Endothelial cell of umbilical vein (primary cell): ENCODE measurements at regions not wholly inside any gene's neighbourhood (a gene's known extent, or its start where the extent isn't known, plus 50 kb on each side); places are given as distances from the start of the nearest gene placed in this dataset.

Experiments
- BruUV-seq: library from RNA; stranded (reverse); fragments of 400-500 nt; replicated peaks from 2 replicates; lab custom pipeline; 2021; lab: Mats Ljungman, UMichigan
- CTCF ChIA-PET: fragments of 300-600, 350-600 bp; sonication (Branson Sonifier 250); formaldehyde crosslinking; loops from one replicate; lab custom pipeline; 2021; ENCODE audit warnings: antibody characterized with exemption, inconsistent platforms; lab: Charles Lee
- POLR2A ChIA-PET: fragments of 300-600, 350-600 bp; sonication (Branson Sonifier 250); formaldehyde crosslinking; loops from one replicate; lab custom pipeline; 2021; ENCODE audit warnings: antibody characterized with exemption, inconsistent platforms; lab: Charles Lee
- DNase-seq: peaks from one replicate; pipeline ENCODE4 v3.0.0-alpha.2; 2011; ENCODE audit warnings: low read depth, low spot score
- FAIRE-seq: peaks from 2 replicates; lab custom pipeline; 2011; peaks lifted over from hg19 to GRCh38; lab: Jason Lieb, UNC
- H2AFZ ChIP-seq: 2 replicates; pipeline ENCODE4 v1.6.0; 2012; ENCODE audit warnings: low read depth, low read length, control low read depth, inconsistent platforms
- H3K27ac ChIP-seq: 2 replicates; pipeline ENCODE4 v1.5.1; 2011; ENCODE audit warnings: low read depth, mild to moderate bottlenecking, control low read depth, low read length, moderate library complexity; ENCODE audit not compliant: insufficient read depth
- H3K27me3 ChIP-seq, 2 experiments: 2 replicates each; pipeline versions ENCODE4 v1.6.0 to v1.6.1; 2011; ENCODE audit warnings: low read length in 2 of 2, mixed read lengths in 1 of 2; ENCODE audit not compliant: control insufficient read depth in 2 of 2, insufficient read depth in 2 of 2
- H3K36me3 ChIP-seq, 2 experiments: 2 replicates in 1 of 2; 3 replicates in 1 of 2; pipeline ENCODE4 v1.5.1; 2011; ENCODE audit warnings: low read length in 2 of 2, mild to moderate bottlenecking in 1 of 2, moderate library complexity in 1 of 2; ENCODE audit not compliant: control insufficient read depth in 2 of 2, insufficient read depth in 2 of 2; ENCODE audit errors: extremely low read depth in 1 of 2
- H3K4me1 ChIP-seq: 3 replicates; pipeline ENCODE4 v1.5.1; 2011; ENCODE audit warnings: mild to moderate bottlenecking, low read length; ENCODE audit not compliant: control insufficient read depth, insufficient read depth; ENCODE audit errors: extremely low read depth
- H3K4me2 ChIP-seq: 2 replicates; pipeline ENCODE4 v1.6.1; 2011; ENCODE audit warnings: low read length, control low read depth, mixed read lengths; ENCODE audit not compliant: insufficient read depth
- H3K4me3 ChIP-seq, 3 experiments: fragments of 200-600 bp in 1 of 3; sonication (generic), shearing (Covaris generic) in 1 of 3; replicated peaks in 1 of 3; 2 replicates each; pipeline ENCODE4 v1.5.1; 2011 to 2016; ENCODE audit warnings: control low read depth in 3 of 3, low read length in 3 of 3, mild to moderate bottlenecking in 2 of 3, inconsistent platforms in 1 of 3, low read depth in 1 of 3, moderate library complexity in 1 of 3; ENCODE audit not compliant: insufficient read depth in 1 of 3
- H3K79me2 ChIP-seq: 2 replicates; pipeline ENCODE4 v1.6.0; 2012; ENCODE audit warnings: low read length, inconsistent platforms; ENCODE audit not compliant: control insufficient read depth, insufficient read depth
- H3K9ac ChIP-seq: replicated peaks from 2 replicates; pipeline ENCODE3; 2011; ENCODE audit warnings: low read length, control low read depth; ENCODE audit not compliant: insufficient read depth; ENCODE audit errors: extremely low read depth
- H3K9me1 ChIP-seq: replicated peaks from 3 replicates; pipeline ENCODE4 v1.6.0; 2011; ENCODE audit warnings: mild to moderate bottlenecking, low read length; ENCODE audit not compliant: control insufficient read depth, insufficient read depth; ENCODE audit errors: extremely low read depth
- H3K9me3 ChIP-seq: replicated peaks from 2 replicates; pipeline ENCODE4 v1.5.1; 2012; ENCODE audit warnings: low read length, inconsistent platforms; ENCODE audit not compliant: control insufficient read depth, insufficient read depth
- H4K20me1 ChIP-seq: replicated peaks from 2 replicates; pipeline ENCODE3; 2011; ENCODE audit warnings: mild to moderate bottlenecking, low read length; ENCODE audit not compliant: control insufficient read depth, insufficient read depth; ENCODE audit errors: extremely low read depth
- CTCF ChIP-seq, 2 donors: IDR thresholded peaks; 1 replicate in 1 of 2; 2 replicates in 1 of 2; pipeline ENCODE4 v1.5.1; 2011; ENCODE audit warnings: low read length in 2 of 2, mild to moderate bottlenecking in 2 of 2, moderate library complexity in 2 of 2, control low read depth in 1 of 2, inconsistent platforms in 1 of 2, low read depth in 1 of 2; ENCODE audit not compliant: insufficient read depth in 1 of 2; ENCODE audit errors: extremely low read depth in 1 of 2
- EZH2 ChIP-seq: IDR thresholded peaks from 2 replicates; pipeline ENCODE4 v1.6.1; 2012; ENCODE audit warnings: borderline replicate concordance, low read depth, mild to moderate bottlenecking, moderate library complexity, low read length, inconsistent platforms; ENCODE audit not compliant: severe bottlenecking
- FOS ChIP-seq: IDR thresholded peaks from 2 replicates; pipeline ENCODE4 v1.6.1; 2011; ENCODE audit warnings: mild to moderate bottlenecking, low read length, moderate library complexity, borderline replicate concordance; ENCODE audit not compliant: insufficient read depth
- GATA2 ChIP-seq: IDR thresholded peaks from 2 replicates; pipeline ENCODE4 v1.7.0; 2011; ENCODE audit warnings: low read depth, mild to moderate bottlenecking, moderate library complexity, mixed read lengths, low read length; ENCODE audit not compliant: insufficient read length, insufficient read depth
- JUN ChIP-seq: IDR thresholded peaks from 2 replicates; pipeline ENCODE4 v1.6.1; 2011; ENCODE audit warnings: borderline replicate concordance, low read depth; ENCODE audit not compliant: insufficient read length, insufficient read depth
- MAX ChIP-seq: IDR thresholded peaks from 2 replicates; pipeline ENCODE4 v1.6.1; 2011; ENCODE audit not compliant: insufficient read depth, insufficient read length
- MYC ChIP-seq: IDR thresholded peaks from one replicate; pipeline ENCODE4 v1.6.1; 2011; ENCODE audit warnings: mild to moderate bottlenecking, low read depth, low read length
- POLR2A ChIP-seq: IDR thresholded peaks from 2 replicates; pipeline ENCODE4 v1.6.1; 2012; ENCODE audit warnings: low read depth, mild to moderate bottlenecking, control low read depth, low read length
- POLR2AphosphoS5 ChIP-seq: IDR thresholded peaks from 2 replicates; pipeline ENCODE4 v1.6.1; 2012; ENCODE audit warnings: low read depth, mild to moderate bottlenecking, control low read depth, low read length, moderate library complexity; ENCODE audit not compliant: insufficient read depth
- dilution Hi-C: fragments of 300-500 bp; cut with MboI; formaldehyde crosslinking; loops from one replicate; pipeline ENCODE4 v1.15.0; 2019; ENCODE audit warnings: low sequenced_read_pairs; ENCODE audit not compliant: extremely low pct_ligation_motif_present
- intact Hi-C: fragments of 100-400 bp; cut with micrococcal nuclease; formaldehyde crosslinking; loops from one replicate; pipeline ENCODE4 v1.10.0; 2022

GRCh38 chr20:41910558-41910957 is 292.4 kb upstream of the CHD6 start:
- dilution Hi-C loops = no loop called here
- TF ChIP-seq GATA2 (no peak), CTCF (IDR thresholded peaks at IDR 0.05; ENCODE audit: extremely low read depth in 1 of 2, insufficient read depth in 1 of 2, low read depth in 1 of 2, low read length in 2 of 2) (no peak), POLR2A (no peak), MAX (no peak), POLR2AphosphoS5 (no peak), FOS (no peak), MYC (no peak), EZH2 (no peak), JUN (no peak)
- FAIRE-seq = no peak

More at GRCh38 chr20:41910558-41910957, 292.4 kb upstream of the CHD6 start:
- Histone ChIP-seq H2AFZ (no peak overlapping the region), H3K4me2 (no peak overlapping the region), H3K9me1 (no peaks in the 10 kb centered on the region), H3K27ac (no peak overlapping the region), H3K79me2 (no peaks in the 10 kb centered on the region), H3K9ac (no peak overlapping the region), H3K4me1 (no peaks in the 10 kb centered on the region), H3K9me3 (no peaks in the 10 kb centered on the region), H3K4me3 (no peak overlapping the region), H3K36me3 (no peaks in the 10 kb centered on the region), H4K20me1 (no peaks in the 10 kb centered on the region), H3K27me3 (no peaks in the 10 kb centered on the region)
- no peak for DNase-seq
- POLR2A ChIA-PET = no interaction called here
- intact Hi-C loops = no loop called here
- CTCF ChIA-PET = no interaction called here
- no TSS peak for BruUV-seq
